ENCODE measurements at regions not wholly inside any gene's neighbourhood (a gene's known extent, or its start where the extent isn't known, plus 50 kb on each side); places are given as distances from the start of the nearest gene placed in this dataset.

DNA sequence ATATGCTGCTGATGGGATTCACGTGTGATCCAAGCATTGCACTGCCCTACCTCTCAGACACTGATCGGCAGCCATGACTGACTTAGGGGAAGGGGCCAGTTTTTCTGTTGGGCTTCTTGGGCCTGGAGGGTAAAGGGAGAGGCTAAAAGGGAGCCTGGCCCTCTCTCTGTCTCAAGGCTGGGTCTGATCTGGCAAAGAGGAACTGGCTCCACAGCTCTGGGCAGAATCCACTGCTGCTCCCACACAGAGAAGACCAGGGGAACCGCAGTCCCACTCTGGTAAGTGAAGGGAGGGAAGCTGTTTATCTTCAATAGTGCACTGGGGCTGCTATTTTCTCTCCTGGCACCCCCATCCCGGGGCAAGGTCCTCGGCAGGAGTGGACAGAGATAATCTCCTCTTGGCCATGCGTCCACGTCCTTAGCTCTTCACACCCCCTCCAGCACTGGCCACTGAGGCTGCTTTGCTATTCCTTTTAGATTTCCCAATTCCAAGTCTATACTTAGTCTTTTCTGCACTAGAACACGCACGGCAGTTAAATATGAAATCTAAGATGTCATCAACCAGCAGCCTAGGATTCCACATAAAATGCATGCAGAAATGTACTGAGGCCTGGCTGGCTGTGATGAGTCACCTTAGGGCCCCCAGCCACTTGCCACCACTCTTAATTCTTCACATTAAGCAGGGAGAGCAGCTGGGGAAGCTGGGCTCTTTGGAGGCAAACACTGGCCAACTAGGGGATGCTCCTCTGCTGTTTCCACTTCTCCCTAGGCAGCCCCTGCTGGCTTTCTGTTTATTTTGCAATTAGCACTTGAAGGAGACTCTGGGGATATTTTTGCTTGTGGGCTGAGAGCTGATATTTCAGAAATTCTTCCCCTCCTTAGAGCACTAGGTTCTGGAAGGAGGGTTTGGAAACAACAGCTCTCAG is 87.8 kb upstream of the ARMC2 start:
- TF ChIP-seq, protein P1, sequence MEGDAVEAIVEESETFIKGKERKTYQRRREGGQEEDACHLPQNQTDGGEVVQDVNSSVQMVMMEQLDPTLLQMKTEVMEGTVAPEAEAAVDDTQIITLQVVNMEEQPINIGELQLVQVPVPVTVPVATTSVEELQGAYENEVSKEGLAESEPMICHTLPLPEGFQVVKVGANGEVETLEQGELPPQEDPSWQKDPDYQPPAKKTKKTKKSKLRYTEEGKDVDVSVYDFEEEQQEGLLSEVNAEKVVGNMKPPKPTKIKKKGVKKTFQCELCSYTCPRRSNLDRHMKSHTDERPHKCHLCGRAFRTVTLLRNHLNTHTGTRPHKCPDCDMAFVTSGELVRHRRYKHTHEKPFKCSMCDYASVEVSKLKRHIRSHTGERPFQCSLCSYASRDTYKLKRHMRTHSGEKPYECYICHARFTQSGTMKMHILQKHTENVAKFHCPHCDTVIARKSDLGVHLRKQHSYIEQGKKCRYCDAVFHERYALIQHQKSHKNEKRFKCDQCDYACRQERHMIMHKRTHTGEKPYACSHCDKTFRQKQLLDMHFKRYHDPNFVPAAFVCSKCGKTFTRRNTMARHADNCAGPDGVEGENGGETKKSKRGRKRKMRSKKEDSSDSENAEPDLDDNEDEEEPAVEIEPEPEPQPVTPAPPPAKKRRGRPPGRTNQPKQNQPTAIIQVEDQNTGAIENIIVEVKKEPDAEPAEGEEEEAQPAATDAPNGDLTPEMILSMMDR (conservative IDR thresholded peaks at IDR 0.05 in 1 of 2, IDR thresholded peaks at IDR 0.05 in 1 of 2; ENCODE audit: extremely low read depth in 1 of 2, insufficient read depth in 1 of 2, low read depth in 1 of 2, low read length in 2 of 2) = no peak
- no peak for TF ChIP-seq EZH2 (IDR thresholded peaks at IDR 0.05; ENCODE audit: borderline replicate concordance, low read length)
